Activated CD4-positive, alpha-beta memory T cell treated with anti-CD3 and anti-CD28 coated beads for 36 hours (primary cell): ENCODE measurements at regions not wholly inside any gene's neighbourhood (a gene's known extent, or its start where the extent isn't known, plus 50 kb on each side); places are given as distances from the start of the nearest gene placed in this dataset.
"Not testable (repeated sequence)": the region's sequence is repeated elsewhere in the genome, so short reads cannot be mapped to it uniquely, and the experiment has no call there.

ENCODE experiments used
- CTCF ChIA-PET: fragments of 350-600 bp; sonication (Branson Sonifier 250); formaldehyde crosslinking; loops from one replicate; lab custom pipeline; 2021; ENCODE audit warnings: antibody characterized with exemption, inconsistent platforms; lab: Charles Lee
- POLR2A ChIA-PET: fragments of 350-600 bp; sonication (Branson Sonifier 250); formaldehyde crosslinking; loops from one replicate; lab custom pipeline; 2021; ENCODE audit warnings: antibody characterized with exemption; lab: Charles Lee
- DNase-seq: peaks from one replicate; pipeline ENCODE4 v3.0.0-alpha.2; 2020
- H3K27ac Mint-ChIP-seq: one replicate; pipeline ENCODE4 v1.8.0; 2021; ENCODE audit warnings: mixed read lengths
- H3K27me3 Mint-ChIP-seq: one replicate; pipeline ENCODE4 v1.8.0; 2021; ENCODE audit warnings: mixed read lengths
- H3K36me3 Mint-ChIP-seq: one replicate; pipeline ENCODE4 v1.8.0; 2021; ENCODE audit warnings: mixed read lengths
- H3K4me1 Mint-ChIP-seq: one replicate; pipeline ENCODE4 v1.8.0; 2021; ENCODE audit warnings: low read depth, mixed read lengths
- H3K4me3 Mint-ChIP-seq: one replicate; pipeline ENCODE4 v1.8.0; 2021; ENCODE audit warnings: mild to moderate bottlenecking, mixed read lengths
- H3K9me3 Mint-ChIP-seq: one replicate; pipeline ENCODE4 v1.8.0; 2021; ENCODE audit warnings: mixed read lengths
- intact Hi-C: fragments of 100-400 bp; cut with micrococcal nuclease; formaldehyde crosslinking; loops from one replicate; pipeline ENCODE4 v1.15.1; 2023

DNA sequence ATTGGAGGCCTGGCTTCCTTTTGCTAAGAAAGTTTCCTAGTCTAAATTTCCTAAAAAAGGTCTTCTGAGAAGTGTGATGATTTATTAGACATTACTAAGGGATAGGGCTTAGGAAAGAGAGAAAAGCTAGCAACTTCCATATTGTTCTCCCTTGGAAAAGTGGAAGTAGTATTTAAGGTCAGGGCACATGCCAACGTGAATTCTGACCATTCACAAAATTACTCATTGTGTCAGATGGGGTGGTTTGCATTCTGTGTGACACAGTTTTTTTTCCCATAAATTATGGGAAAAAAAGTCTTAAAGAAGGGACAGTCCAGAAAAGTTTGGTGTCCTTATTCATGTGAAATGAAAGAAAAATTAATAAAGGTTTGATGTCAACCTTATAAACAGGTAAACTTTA is 110.0 kb upstream of the ARRDC3 start:
- no peak overlapping the region for H3K4me3 Mint-ChIP-seq
- intact Hi-C loops = no loop called here
- no peak overlapping the region for H3K27ac Mint-ChIP-seq
- H3K4me1 Mint-ChIP-seq = peaks cover 12% of the 10 kb centered on the region
- H3K36me3 Mint-ChIP-seq = no peaks in the 10 kb centered on the region
- ChIA-PET CTCF (no interaction called here), POLR2A (no interaction called here)
- no peak for DNase-seq
- no peaks in the 10 kb centered on the region for H3K27me3 Mint-ChIP-seq
- no peaks in the 10 kb centered on the region for H3K9me3 Mint-ChIP-seq

DNA sequence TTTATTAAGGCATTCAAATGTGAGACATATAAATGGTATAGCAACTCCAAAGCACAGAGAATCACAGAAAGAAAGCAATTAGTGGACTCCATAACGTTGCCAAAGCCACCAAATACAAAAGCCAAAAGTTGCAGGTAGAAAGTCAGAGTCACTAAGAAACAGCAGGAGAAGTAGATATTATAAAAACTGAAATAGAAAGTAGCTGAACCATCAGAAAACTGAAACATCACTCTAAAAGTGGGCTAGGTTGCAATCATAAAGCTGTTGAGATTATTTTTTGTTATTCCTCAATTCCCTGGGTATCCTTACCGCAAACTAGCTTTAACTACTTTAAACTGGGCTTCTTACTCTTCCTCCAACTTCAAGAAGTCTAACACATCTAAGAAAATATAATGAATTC is 108.1 kb upstream of the ARRDC3 start:
- Mint-ChIP-seq H3K4me3 (no peak overlapping the region), H3K36me3 (no peaks in the 10 kb centered on the region), H3K4me1 (peaks cover 12% of the 10 kb centered on the region), H3K9me3 (no peaks in the 10 kb centered on the region), H3K27ac (no peak overlapping the region), H3K27me3 (no peaks in the 10 kb centered on the region)
- no peak for DNase-seq
- CTCF ChIA-PET = interaction anchor here (1.3 kb wide), 1 partner anchor 150 kb away, joined by 3 read pairs; no protein-coding TSS in a partner anchor
- POLR2A ChIA-PET = no interaction called here
- intact Hi-C loops = no loop called here

DNA sequence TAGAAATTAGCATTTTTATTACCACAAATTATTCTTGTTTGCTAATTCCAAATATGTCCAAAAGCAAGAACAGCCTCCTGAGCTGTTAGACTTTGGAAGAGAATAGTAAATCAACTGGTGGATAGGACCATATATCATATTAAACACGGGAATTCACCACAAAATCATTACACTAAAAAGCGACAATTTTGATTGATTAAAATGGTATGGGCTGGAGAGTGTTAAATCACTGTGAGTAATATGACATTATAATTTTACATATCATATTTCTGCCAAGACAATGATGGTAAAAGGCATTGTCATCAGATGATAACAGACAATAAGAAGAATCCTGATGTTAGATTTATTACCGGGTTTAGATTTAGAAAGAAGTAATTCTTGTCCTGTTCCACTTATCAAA is 107.2 kb upstream of the ARRDC3 start:
- CTCF ChIA-PET = no interaction called here

DNA sequence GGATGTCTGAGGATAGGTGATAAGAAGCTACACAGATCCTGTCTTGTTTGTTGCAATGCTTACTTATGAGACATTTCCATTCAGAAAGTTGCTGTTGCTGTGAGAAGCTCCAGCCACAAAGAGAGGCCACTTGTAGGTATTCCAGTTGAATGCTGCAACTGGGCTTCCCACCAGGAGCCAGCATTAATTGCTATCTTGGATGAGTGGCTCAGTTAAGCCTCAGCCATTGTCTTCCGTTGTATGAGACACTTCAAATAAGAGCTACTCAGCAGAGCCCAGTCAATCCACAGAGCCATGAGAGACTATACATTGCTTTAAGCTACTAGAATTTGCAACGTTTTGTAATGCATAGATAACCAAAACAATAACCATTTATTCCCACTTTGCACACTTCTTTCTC is 104.3 kb upstream of the ARRDC3 start:
- H3K4me1 Mint-ChIP-seq = peaks cover 4% of the 10 kb centered on the region
- DNase-seq = no peak
- CTCF ChIA-PET = no interaction called here

More for the DNA sequence above, 107.2 kb upstream of the ARRDC3 start:
- POLR2A ChIA-PET = no interaction called here
- no peaks in the 10 kb centered on the region for H3K27me3 Mint-ChIP-seq
- H3K4me1 Mint-ChIP-seq = peaks cover 12% of the 10 kb centered on the region
- no peak for DNase-seq
- no peak overlapping the region for H3K27ac Mint-ChIP-seq
- H3K9me3 Mint-ChIP-seq = no peaks in the 10 kb centered on the region
- no peaks in the 10 kb centered on the region for H3K36me3 Mint-ChIP-seq
- intact Hi-C loops = no loop called here
- no peak overlapping the region for H3K4me3 Mint-ChIP-seq

DNA sequence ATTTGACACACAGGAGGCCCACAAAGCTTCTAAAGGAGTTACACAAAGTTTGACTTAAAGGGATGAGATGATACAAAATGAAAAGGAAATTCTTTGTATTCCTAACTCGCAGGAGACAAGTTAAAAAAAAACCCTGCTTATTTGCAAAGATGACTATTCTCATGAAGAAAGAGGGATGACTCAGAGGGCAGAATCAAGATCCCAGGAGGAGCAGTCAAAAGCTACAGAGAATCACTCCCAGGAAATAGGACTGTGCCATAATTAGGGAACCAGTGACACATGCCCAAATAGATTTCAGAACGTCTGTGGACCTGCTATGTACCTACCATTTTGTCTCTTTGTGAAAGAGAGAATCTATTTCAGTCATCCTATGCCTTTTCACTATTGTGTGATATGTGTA is 103.5 kb upstream of the ARRDC3 start:
- peaks cover 2% of the 10 kb centered on the region for H3K4me1 Mint-ChIP-seq
- ChIA-PET CTCF (no interaction called here), POLR2A (no interaction called here)
- no peak overlapping the region for H3K4me3 Mint-ChIP-seq
- DNase-seq = no peak
- intact Hi-C loops = no loop called here
- no peaks in the 10 kb centered on the region for H3K36me3 Mint-ChIP-seq
- no peaks in the 10 kb centered on the region for H3K27me3 Mint-ChIP-seq
- no peak overlapping the region for H3K27ac Mint-ChIP-seq
- H3K9me3 Mint-ChIP-seq = no peaks in the 10 kb centered on the region

More for the DNA sequence above, 104.3 kb upstream of the ARRDC3 start:
- intact Hi-C loops = no loop called here
- Mint-ChIP-seq H3K4me3 (no peak overlapping the region), H3K27ac (no peak overlapping the region), H3K9me3 (no peaks in the 10 kb centered on the region), H3K36me3 (no peaks in the 10 kb centered on the region), H3K27me3 (no peaks in the 10 kb centered on the region)
- POLR2A ChIA-PET = no interaction called here

DNA sequence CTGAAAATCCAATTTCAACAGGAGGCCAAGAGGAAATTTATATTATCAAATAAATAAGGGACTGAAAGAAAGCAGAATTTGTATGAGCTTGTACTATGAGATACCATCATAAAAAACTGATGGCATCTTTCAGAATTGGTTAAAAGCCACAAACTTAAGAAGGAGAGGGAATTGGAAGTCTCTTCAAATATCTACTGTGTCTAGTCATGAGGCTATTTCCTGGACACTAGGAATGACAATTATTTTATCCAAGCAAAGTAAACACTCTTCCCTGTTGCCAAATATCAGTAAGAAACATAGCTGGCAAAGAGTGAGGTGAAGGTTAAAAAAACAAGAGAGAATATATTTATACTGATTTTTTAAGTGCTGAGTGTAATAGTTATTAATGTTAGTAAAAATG is 101.5 kb upstream of the ARRDC3 start:
- intact Hi-C loops = no loop called here

DNA sequence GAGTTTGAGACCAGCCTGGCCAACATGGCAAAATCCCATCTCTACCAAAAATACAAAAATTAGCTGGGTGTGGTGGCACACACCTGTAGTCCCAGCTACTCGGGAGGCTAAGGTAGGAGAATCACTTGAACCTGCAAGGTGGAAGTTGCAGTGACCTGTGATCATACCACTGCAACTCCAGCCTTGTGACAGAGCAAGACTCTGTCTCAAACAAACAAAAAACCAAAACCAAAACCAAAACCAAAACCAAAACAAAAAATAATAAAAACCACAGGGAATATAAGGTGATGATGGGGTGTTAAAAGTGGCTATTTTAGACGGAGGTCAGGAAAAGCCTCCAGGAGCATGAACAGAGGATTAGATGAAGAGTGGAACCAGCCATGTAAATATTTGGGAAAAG is 96.3 kb upstream of the ARRDC3 start:
- H3K27ac Mint-ChIP-seq, H3K27me3 Mint-ChIP-seq, H3K36me3 Mint-ChIP-seq, H3K9me3 Mint-ChIP-seq, DNase-seq, H3K4me3 Mint-ChIP-seq, intact Hi-C loops, CTCF ChIA-PET, POLR2A ChIA-PET, H3K4me1 Mint-ChIP-seq: not testable (repeated sequence)

More for the DNA sequence above, 101.5 kb upstream of the ARRDC3 start:
- ChIA-PET POLR2A (no interaction called here), CTCF (no interaction called here)
- no peaks in the 10 kb centered on the region for H3K4me1 Mint-ChIP-seq
- no peaks in the 10 kb centered on the region for H3K9me3 Mint-ChIP-seq
- H3K4me3 Mint-ChIP-seq = no peak overlapping the region
- H3K36me3 Mint-ChIP-seq = no peaks in the 10 kb centered on the region
- no peak for DNase-seq
- no peaks in the 10 kb centered on the region for H3K27me3 Mint-ChIP-seq
- H3K27ac Mint-ChIP-seq = no peak overlapping the region

DNA sequence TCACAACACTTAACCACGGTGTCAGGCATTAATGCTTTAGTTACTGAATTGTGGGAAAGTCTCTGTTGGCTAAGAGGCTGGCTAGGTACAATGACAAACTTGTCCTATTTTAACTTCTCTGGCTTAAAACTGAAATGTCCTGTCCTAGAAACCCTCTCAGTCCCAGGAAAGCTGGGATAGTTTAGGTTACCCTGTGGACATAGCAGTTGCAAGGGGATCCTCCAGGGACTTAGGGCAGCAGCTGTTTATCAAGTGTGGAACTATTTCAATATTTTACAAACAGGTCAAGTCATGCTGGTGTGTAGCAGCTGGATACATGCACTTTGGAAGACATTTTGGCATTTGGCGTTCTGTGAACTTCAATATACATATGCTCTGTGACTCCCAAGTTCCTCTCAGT is 95.0 kb upstream of the ARRDC3 start:
- ChIA-PET CTCF (no interaction called here), POLR2A (no interaction called here)
- DNase-seq = no peak
- no peak overlapping the region for H3K4me3 Mint-ChIP-seq
- H3K27ac Mint-ChIP-seq = no peak overlapping the region
- no peaks in the 10 kb centered on the region for H3K36me3 Mint-ChIP-seq
- H3K27me3 Mint-ChIP-seq = no peaks in the 10 kb centered on the region
- no peaks in the 10 kb centered on the region for H3K9me3 Mint-ChIP-seq
- intact Hi-C loops = no loop called here
- H3K4me1 Mint-ChIP-seq = no peaks in the 10 kb centered on the region

DNA sequence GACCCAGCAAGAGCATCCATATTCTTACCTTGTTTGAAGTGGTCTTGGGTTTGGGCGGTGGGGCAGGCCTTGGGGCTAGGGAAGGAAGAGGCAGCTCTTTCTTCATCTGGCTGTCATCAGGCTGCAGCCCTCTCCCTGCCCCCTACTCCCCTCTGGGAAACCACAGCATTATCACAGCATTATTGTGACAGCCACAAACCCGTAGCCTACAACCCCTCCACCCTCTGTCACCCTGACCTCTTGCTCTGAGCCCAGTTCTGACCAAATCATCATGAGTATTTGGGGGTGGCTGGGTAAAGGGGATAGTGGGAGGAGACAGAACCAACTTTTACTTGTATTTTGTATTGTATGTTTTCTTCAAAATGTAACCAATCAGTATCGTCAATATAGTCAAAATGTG is 94.3 kb upstream of the ARRDC3 start:
- intact Hi-C loops = no loop called here
- Mint-ChIP-seq H3K4me1 (no peaks in the 10 kb centered on the region), H3K4me3 (no peak overlapping the region), H3K27me3 (no peaks in the 10 kb centered on the region), H3K36me3 (no peaks in the 10 kb centered on the region), H3K9me3 (no peaks in the 10 kb centered on the region), H3K27ac (no peak overlapping the region)
- POLR2A ChIA-PET = no interaction called here
- DNase-seq = no peak
- CTCF ChIA-PET = no interaction called here

DNA sequence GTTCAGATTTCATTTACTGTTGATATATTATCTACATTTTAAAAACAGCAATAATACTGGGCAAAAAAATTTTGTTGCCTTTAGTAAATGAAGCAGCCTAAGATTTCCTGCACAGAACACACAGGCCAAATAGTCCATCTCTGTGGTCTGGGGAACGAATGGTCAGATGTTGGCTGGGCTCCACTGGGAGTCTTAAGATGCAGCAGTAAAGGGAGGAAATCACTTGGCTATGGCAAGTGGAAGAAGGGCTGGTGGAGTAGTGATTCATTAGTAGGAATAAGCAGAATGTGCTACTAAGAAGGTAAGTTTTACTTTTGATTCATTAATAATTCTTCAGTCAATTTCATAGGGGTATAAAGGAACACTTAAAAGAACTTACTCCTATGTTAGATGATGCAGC is 91.1 kb upstream of the ARRDC3 start:
- Mint-ChIP-seq H3K36me3 (no peaks in the 10 kb centered on the region), H3K27ac (no peak overlapping the region)
- POLR2A ChIA-PET = no interaction called here

DNA sequence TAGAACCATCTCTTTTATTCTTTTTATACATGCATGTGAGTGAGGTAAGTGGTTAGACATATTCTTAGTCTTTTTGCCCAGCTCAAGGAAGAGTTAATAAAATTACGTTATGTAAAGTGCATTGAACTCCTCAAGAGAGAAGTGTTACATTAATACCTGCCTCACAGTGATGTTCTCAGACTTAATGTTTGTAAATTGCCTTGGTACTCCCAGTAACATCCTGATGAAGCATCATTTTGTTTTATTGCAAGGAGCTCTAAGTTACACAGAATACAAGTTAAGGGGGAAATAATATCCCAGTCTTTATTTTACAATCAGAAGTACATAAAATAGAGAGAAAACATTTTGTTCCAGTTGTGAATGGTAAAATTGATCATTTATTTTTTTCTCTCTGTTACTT is 89.5 kb upstream of the ARRDC3 start:
- H3K27me3 Mint-ChIP-seq = no peaks in the 10 kb centered on the region
- peaks cover 8% of the 10 kb centered on the region for H3K4me1 Mint-ChIP-seq

More for the DNA sequence above, 91.1 kb upstream of the ARRDC3 start:
- Mint-ChIP-seq H3K27me3 (no peaks in the 10 kb centered on the region), H3K9me3 (no peaks in the 10 kb centered on the region), H3K4me1 (peaks cover 2% of the 10 kb centered on the region), H3K4me3 (no peak overlapping the region)
- CTCF ChIA-PET = no interaction called here
- DNase-seq = no peak
- intact Hi-C loops = no loop called here

DNA sequence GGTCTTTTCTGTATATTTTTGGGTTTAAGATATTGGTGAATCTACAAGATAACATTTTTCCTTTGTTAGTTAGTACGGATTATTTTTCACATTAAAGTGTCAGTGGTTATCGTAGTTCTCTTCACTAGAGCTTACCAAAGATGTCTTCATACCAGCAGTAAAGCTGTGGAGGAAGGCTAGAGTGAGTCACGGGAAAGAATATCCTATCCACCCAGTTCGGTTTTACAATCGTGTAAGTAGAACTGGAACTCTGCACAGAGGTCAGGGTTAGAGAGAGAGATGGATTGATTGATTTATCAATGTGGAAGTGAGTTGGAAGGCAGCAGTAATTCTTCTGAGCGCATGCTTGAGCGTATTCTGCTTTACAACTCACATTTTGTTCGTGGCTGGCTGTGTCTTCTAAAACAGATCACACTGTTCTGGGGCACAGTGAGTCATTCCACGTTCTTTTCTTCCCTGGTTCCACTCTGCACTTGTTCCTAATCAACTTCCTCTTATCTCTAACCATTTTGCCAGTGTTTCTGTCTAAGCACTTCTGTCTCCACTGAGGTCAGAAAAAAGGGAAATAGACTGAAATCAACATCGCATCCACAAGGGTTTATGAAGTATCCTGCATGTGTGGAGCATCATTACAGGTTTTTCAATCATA is 86.5 kb upstream of the ARRDC3 start:
- H3K4me3 Mint-ChIP-seq = no peak overlapping the region
- intact Hi-C loops = no loop called here

More for the DNA sequence above, 89.5 kb upstream of the ARRDC3 start:
- Mint-ChIP-seq H3K36me3 (no peaks in the 10 kb centered on the region), H3K4me3 (no peak overlapping the region), H3K27ac (no peak overlapping the region), H3K9me3 (no peaks in the 10 kb centered on the region)
- intact Hi-C loops = no loop called here
- ChIA-PET CTCF (no interaction called here), POLR2A (no interaction called here)
- DNase-seq = no peak

DNA sequence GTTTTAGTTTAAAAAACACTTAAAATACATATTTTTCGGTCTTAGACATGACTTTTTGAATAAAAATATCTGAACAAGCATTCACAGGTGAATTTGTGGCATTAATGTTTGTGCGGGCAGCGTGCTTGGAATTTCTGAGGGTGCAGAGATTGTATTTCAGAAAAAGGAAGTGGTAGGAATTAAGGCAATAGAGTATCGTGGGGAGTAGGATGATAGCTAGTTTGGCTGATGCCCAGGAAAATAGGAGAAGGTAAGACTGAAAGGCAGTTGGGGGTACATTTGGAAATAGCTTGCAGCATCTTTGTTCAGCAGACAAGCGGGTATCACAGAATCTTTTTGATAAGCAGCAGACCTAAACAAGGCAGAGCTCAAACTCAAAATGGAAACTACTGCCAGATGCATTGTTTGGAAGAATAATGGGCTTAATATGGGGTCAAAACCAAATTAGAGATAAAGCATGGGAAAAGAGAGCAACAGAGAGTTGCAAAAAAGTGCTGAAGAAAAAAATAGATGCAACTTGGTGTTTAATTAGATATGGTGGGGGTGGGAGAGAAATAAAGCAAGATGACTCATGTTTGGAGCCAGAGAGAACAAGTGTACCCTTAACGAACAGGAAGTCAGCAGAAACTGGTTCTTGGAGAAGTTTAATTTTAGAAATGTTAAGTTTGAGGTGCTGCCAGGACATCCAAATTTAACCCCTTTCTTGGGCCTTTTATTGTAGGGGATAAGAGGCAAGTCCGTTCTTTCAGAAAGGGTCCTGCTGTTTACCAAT is 85.7 kb upstream of the ARRDC3 start:
- Mint-ChIP-seq H3K27ac (no peak overlapping the region), H3K27me3 (no peaks in the 10 kb centered on the region), H3K4me1 (peaks cover 8% of the 10 kb centered on the region), H3K9me3 (peaks cover 8% of the 10 kb centered on the region), H3K4me3 (no peak overlapping the region), H3K36me3 (no peaks in the 10 kb centered on the region)
- CTCF ChIA-PET = no interaction called here
- intact Hi-C loops = no loop called here
- DNase-seq = no peak
- POLR2A ChIA-PET = no interaction called here

More for the DNA sequence above, 86.5 kb upstream of the ARRDC3 start:
- H3K36me3 Mint-ChIP-seq = no peaks in the 10 kb centered on the region
- no peak overlapping the region for H3K27ac Mint-ChIP-seq
- peaks cover 8% of the 10 kb centered on the region for H3K4me1 Mint-ChIP-seq
- ChIA-PET CTCF (no interaction called here), POLR2A (no interaction called here)
- H3K9me3 Mint-ChIP-seq = peaks cover 6% of the 10 kb centered on the region
- DNase-seq = no peak
- H3K27me3 Mint-ChIP-seq = no peaks in the 10 kb centered on the region
